Upper lobe of left lung (tissue), 6 donors: ENCODE measurements at regions not wholly inside any gene's neighbourhood (a gene's known extent, or its start where the extent isn't known, plus 50 kb on each side); places are given as distances from the start of the nearest gene placed in this dataset.

ENCODE experiments used
- ATAC-seq, 2 donors: fragments of 200-7000 bp; cut with Tn5 transposase; one replicate each; pipeline ENCODE4 v1.9.1; 2022; ENCODE audit warnings: mild to moderate bottlenecking in 2 of 2, moderate library complexity in 2 of 2; ENCODE audit not compliant: low FRiP score in 2 of 2
- DNase-seq, 2 donors: peaks; one replicate each; pipeline ENCODE4 v3.0.0-alpha.2; 2019 to 2020
- H3K27ac ChIP-seq, 4 donors: fragments of 200-600 bp; sonication (generic); one replicate each; pipeline ENCODE4 v1.5.1; 2016 to 2019
- H3K27me3 ChIP-seq, 4 donors: fragments of 200-600 bp; sonication (generic); one replicate each; pipeline ENCODE4 v1.5.1; 2017 to 2019
- H3K36me3 ChIP-seq, 4 donors: fragments of 200-600 bp; sonication (generic); one replicate each; pipeline ENCODE4 v1.5.1; 2016 to 2019
- H3K4me1 ChIP-seq, 4 donors: fragments of 200-600 bp; sonication (generic); one replicate each; pipeline ENCODE4 v1.5.1; 2018 to 2019
- H3K4me3 ChIP-seq, 4 donors: fragments of 200-600 bp; sonication (generic); one replicate each; pipeline ENCODE4 v1.5.1; 2017 to 2019; ENCODE audit warnings: mild to moderate bottlenecking in 2 of 4, moderate library complexity in 1 of 4
- H3K9me3 ChIP-seq, 4 donors: fragments of 200-600 bp; sonication (generic); one replicate each; pipeline ENCODE4 v1.5.1; 2018 to 2019
- CTCF ChIP-seq, 6 experiments: fragments of 450-650 bp in 4 of 6; fragments of 200-600 bp in 2 of 6; sonication (generic) in 2 of 6; IDR thresholded peaks; one replicate each; pipeline ENCODE4 v1.5.1; 2016 to 2019; ENCODE audit warnings: antibody characterized with exemption in 6 of 6
- EP300 ChIP-seq, 4 donors: sonication (generic); formaldehyde crosslinking; IDR thresholded peaks; one replicate each; pipeline ENCODE4 v1.5.1; 2017; ENCODE audit warnings: antibody characterized with exemption in 4 of 4, control low read depth in 2 of 4
- POLR2A ChIP-seq, 4 donors: fragments of 450-650 bp; IDR thresholded peaks; one replicate each; pipeline ENCODE4 v1.5.1; 2016 to 2017; ENCODE audit warnings: antibody characterized with exemption in 4 of 4, mild to moderate bottlenecking in 2 of 4
- POLR2AphosphoS5 ChIP-seq, 2 donors: sonication (generic); formaldehyde crosslinking; IDR thresholded peaks; one replicate each; pipeline ENCODE4 v1.5.1; 2017; ENCODE audit warnings: antibody characterized with exemption in 2 of 2
- WGBS, 2 donors: methylation state at CpG; one replicate each; pipeline ENCODE4 v1.1.5; 2017 to 2018; 5-methylcytosine and 5-hydroxymethylcytosine counted together
- donor health status: DM: no; HTN: no; CAD: no; lungs with moderate emphysema.
- donor health status: DM: no; HTN: yes; CAD: no; lungs with severe emphysema.

GRCh38 chr2:189369566-189369965 lies 71.7 kb upstream of the WDR75 start:
- H3K27ac ChIP-seq = no peak overlapping the region
- TF ChIP-seq POLR2AphosphoS5 (IDR thresholded peaks at IDR 0.05) = no peak
- TF ChIP-seq EP300 (IDR thresholded peaks at IDR 0.05) = no peak
- no peak for TF ChIP-seq CTCF (IDR thresholded peaks at IDR 0.05)
- TF ChIP-seq POLR2A (IDR thresholded peaks at IDR 0.05) = no peak
- no peaks in the 10 kb centered on the region for H3K27me3 ChIP-seq
- no peak overlapping the region for H3K4me3 ChIP-seq
- no peaks in the 10 kb centered on the region for H3K9me3 ChIP-seq
- DNase-seq = no peak
- H3K36me3 ChIP-seq = no peaks in the 10 kb centered on the region
- no peaks in the 10 kb centered on the region for H3K4me1 ChIP-seq
- peak in 1 of 2 donors; percentile 73 for ATAC-seq
- 57 to 59% methylated on average over 3 of the region's 3 CpGs for WGBS, 2 donors

- TF ChIP-seq CTCF (IDR thresholded peaks at IDR 0.05) (no peak), POLR2A (IDR thresholded peaks at IDR 0.05) (no peak), EP300 (IDR thresholded peaks at IDR 0.05) (no peak), POLR2AphosphoS5 (IDR thresholded peaks at IDR 0.05) (no peak)
- ATAC-seq = no peak
- no peaks in the 10 kb centered on the region for H3K27me3 ChIP-seq
- DNase-seq = no peak
- no peaks in the 10 kb centered on the region for H3K4me1 ChIP-seq
- 63 to 69% methylated on average over 3 of the region's 3 CpGs for WGBS, 2 donors
- no peaks in the 10 kb centered on the region for H3K9me3 ChIP-seq
- no peak overlapping the region for H3K27ac ChIP-seq
- H3K36me3 ChIP-seq = no peaks in the 10 kb centered on the region
- no peak overlapping the region for H3K4me3 ChIP-seq
These were observed 70.6 kb upstream of the WDR75 start for GRCh38 chr2:189370719-189371118.

GRCh38 chr2:189372688-189373257 lies 68.5 kb upstream of the WDR75 start:
- no peak for DNase-seq
- ATAC-seq = no peak
- Histone ChIP-seq H3K4me3 (no peak overlapping the region), H3K36me3 (no peaks in the 10 kb centered on the region), H3K4me1 (no peaks in the 10 kb centered on the region), H3K27me3 (no peaks in the 10 kb centered on the region), H3K27ac (no peak overlapping the region), H3K9me3 (no peaks in the 10 kb centered on the region)
- TF ChIP-seq POLR2A (IDR thresholded peaks at IDR 0.05) (no peak), POLR2AphosphoS5 (IDR thresholded peaks at IDR 0.05) (no peak), CTCF (IDR thresholded peaks at IDR 0.05) (no peak), EP300 (IDR thresholded peaks at IDR 0.05) (no peak)
- 66 to 80% methylated on average over 1 of the region's 1 CpG for WGBS, 2 donors

GRCh38 chr2:189374481-189374880 lies 66.8 kb upstream of the WDR75 start:
- TF ChIP-seq POLR2A (IDR thresholded peaks at IDR 0.05) (no peak), EP300 (IDR thresholded peaks at IDR 0.05) (no peak), POLR2AphosphoS5 (IDR thresholded peaks at IDR 0.05) (no peak), CTCF (IDR thresholded peaks at IDR 0.05) (no peak)
- no peaks in the 10 kb centered on the region for H3K4me1 ChIP-seq
- H3K4me3 ChIP-seq = no peak overlapping the region
- no peak overlapping the region for H3K27ac ChIP-seq
- ATAC-seq (no peak), DNase-seq (no peak)
- H3K36me3 ChIP-seq = no peaks in the 10 kb centered on the region
- H3K9me3 ChIP-seq = no peaks in the 10 kb centered on the region
- H3K27me3 ChIP-seq = no peaks in the 10 kb centered on the region

GRCh38 chr2:189375842-189376241 lies 65.4 kb upstream of the WDR75 start:
- no peaks in the 10 kb centered on the region for H3K36me3 ChIP-seq
- H3K4me3 ChIP-seq = no peak overlapping the region
- H3K9me3 ChIP-seq = no peaks in the 10 kb centered on the region
- no peaks in the 10 kb centered on the region for H3K4me1 ChIP-seq
- H3K27ac ChIP-seq = no peak overlapping the region
- TF ChIP-seq POLR2AphosphoS5 (IDR thresholded peaks at IDR 0.05) = no peak
- no peak for TF ChIP-seq EP300 (IDR thresholded peaks at IDR 0.05)
- no peak for TF ChIP-seq POLR2A (IDR thresholded peaks at IDR 0.05)
- no peak for TF ChIP-seq CTCF (IDR thresholded peaks at IDR 0.05)
- ATAC-seq = no peak
- H3K27me3 ChIP-seq = no peaks in the 10 kb centered on the region
- DNase-seq = no peak
